ENCODE measurements at regions not wholly inside any gene's neighbourhood (a gene's known extent, or its start where the extent isn't known, plus 50 kb on each side); places are given as distances from the start of the nearest gene placed in this dataset.

GRCh38 chr16:72657164-72657563 lies 390.8 kb downstream of the ZFHX3 start:
- no peak for TF ChIP-seq CTCF (IDR thresholded peaks at IDR 0.05 in 2 of 3, conservative IDR thresholded peaks at IDR 0.05 in 1 of 3; ENCODE audit: borderline replicate concordance in 1 of 3, insufficient read depth in 1 of 3, low read depth in 2 of 3, low read length in 2 of 3)
- TF ChIP-seq EZH2 (IDR thresholded peaks at IDR 0.05): no peak
- no peak for TF ChIP-seq RAD21 (IDR thresholded peaks at IDR 0.05; ENCODE audit: low read depth)
- TF ChIP-seq SIN3A (IDR thresholded peaks at IDR 0.05; ENCODE audit: low read depth): no peak
- no peak for TF ChIP-seq MAX (IDR thresholded peaks at IDR 0.05)
- TF ChIP-seq REST (IDR thresholded peaks at IDR 0.05; ENCODE audit: low read depth): no peak
- no peak for TF ChIP-seq SRF (IDR thresholded peaks at IDR 0.05; ENCODE audit: low read depth)

Data from HCT116 (cell line).